Middle frontal gyrus (tissue), 1 donor: ENCODE measurements at regions not wholly inside any gene's neighbourhood (a gene's known extent, or its start where the extent isn't known, plus 50 kb on each side); places are given as distances from the start of the nearest gene placed in this dataset.

Experiments used
- DNase-seq: peaks from one replicate; pipeline ENCODE4 v3.0.0-alpha.2; 2015; ENCODE audit warnings: low spot score; ENCODE audit errors: extremely low spot score

DNA sequence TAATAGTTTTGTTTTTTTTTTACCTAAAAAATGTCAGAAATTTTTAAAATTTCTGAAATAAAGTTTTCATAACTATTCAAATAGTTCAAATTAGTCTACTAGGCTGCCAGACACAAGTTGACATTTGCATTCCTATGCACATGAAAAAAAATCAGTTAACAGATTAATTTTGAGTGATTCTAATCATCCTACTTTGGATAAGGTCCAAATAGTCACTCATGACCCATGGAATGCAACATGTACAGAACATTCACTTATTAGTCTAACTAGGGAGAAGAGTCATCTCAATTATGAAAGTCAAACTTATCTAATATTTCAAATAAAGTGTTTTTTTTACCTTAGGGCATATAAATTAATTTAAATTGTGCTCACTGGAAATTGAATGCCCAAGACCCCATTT, 390.2 kb downstream of the EPM2A start:
- no peak for DNase-seq

DNA sequence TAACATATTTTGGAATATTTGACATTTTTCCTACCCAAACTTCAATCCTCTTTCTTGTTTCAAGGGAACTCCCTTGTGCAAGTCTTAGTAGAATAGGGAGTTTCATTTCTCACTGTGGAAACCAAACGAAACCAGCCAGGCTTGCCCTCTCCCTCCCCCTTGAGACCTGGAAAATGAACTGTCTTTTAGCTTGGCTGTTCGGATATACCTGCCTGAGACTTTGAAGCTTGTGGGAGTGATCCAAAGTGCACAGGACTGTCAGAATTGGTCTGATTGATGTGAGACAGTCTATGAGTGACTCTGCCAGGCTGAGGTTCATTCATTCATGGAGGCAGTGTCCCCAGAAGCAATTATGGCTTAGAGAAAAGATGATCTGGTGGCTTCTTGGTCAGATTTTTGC, 388.1 kb downstream of the EPM2A start:
- DNase-seq, result no peak

DNA sequence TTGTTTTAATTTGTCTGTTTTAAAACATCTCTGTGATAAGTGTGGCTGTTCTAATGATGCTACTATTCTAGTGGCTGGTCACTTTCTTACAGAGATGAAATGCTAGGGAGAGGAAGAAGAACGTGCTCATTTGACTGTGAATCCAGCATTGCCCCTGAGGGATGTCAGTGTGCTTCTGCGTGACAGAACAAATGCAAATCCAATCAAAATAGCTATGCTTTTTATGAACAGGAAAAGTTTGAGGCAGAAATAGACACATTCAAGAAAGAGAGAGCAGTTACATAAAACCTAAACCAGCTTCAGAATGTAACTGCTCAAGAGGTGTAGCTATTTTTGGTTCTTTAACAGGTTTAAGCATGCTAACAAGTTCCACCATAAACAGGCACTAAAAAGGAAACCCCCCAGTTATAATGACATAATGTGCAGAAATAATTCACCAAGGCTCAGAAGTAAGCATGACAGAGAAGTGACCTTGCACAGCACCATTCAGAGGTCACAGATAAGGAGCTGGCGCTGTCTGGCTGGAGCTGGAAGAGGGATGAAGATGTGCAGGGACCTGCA, 385.3 kb downstream of the EPM2A start:
- DNase-seq, result no peak

DNA sequence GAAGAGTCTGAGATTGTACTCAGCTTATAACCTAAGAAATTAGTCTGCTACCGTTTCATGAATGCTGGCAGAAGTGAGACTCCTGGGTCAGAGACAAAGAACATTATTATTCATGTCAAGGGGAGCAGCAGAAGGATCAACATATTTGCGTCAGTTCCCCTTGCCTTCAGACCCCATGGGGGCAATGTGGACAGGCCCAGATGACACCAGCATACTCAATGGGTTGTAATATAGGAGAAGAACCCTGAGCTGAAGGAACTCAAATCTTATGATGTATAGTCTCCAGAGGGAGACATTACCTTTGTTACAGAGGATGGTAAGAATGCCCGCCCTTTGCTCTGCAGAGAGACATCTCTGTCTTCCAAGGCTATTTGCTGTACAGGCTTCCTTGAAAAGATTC, 384.4 kb downstream of the EPM2A start:
- no peak for DNase-seq

DNA sequence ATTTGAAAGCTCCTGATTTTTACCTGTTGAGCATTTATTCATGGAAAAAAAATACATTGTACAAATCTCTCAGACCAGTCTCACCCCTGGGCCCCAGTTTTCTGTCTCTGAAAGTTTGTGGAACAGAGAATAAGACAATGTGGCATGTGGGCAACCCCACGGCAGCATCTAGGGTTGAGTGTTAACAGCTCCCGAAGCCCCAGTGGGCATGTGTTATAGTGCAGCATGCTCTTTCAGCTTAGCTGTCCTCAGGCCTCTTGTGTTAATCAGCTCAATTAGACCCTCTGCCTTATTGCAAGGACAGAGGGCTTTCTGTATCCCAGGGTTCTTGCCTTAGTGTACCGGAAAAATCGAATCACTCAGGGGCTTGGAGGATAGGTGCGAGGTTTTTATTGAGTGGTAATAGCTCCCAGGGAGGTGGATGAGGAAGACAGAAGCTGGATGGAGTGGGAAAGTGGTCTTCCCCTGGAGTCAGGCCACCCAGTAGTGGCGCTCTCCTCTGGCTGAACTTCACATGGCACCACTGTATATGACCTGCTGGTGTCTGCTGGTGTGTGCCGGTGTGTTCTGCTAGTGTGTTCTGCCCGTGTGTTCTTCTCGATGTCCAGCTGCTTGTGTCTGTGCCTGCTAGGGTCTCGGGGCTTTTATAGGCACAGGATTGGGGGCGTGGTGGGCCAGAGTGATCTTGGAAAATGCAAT, 382.8 kb downstream of the EPM2A start:
- no peak for DNase-seq

DNA sequence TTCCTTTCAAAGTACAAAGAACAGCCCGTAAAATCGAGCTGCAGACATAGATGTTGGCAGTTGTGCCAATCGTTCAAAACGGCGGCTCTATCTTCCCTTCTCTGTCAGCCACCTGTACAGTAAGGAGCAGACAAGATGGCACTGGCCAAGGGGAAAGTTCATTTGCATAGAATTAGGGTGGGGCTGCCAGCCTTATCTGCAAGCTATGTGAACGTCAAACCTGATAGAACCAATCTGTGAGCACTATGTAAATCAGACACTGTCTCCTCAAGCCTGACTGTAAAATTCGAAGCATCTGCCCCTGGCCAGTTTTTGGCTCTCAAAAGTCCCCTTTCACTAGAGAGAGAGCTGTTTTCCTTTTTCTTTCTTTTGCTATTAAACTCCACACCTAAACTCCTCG, 374.5 kb downstream of the EPM2A start:
- DNase-seq, result no peak

DNA sequence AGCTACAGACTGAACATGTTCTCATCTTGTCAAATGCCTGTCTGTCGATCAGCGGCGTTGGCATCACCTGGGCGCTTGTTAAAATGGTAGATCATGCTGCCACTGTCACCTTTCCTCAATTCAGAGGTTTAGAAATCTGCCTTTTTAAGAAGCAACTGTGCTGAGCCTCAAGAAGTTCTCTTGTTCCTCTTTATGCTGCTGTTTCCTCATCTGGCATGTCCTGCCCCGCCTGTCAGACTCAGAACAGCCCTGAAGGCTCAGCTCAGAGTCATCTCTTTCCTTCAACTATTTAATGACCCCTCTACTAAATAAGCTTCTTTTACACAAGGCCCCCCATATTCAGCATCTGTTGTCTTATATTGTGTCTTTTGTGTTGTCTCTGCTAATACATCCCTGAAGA, 368.2 kb downstream of the EPM2A start:
- no peak for DNase-seq

DNA sequence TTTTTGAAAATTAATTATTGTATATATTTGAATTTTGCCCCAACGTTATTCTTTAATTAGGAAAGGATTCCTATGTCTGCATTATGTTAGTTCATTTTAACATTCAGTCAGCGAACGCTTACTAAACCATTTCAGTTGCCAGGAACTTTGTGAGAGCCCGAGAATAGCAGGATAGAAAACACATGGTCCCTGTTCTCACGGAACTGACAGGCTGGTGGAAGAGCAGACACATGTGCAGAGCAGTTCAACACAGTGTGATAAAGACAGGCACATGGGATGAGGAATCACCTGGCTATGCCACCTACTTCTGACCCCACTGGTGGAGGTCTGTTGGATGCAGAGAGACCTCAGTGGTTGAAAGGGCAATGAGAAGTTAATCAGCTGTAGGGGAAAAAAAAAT, 367.2 kb downstream of the EPM2A start:
- no peak for DNase-seq

DNA sequence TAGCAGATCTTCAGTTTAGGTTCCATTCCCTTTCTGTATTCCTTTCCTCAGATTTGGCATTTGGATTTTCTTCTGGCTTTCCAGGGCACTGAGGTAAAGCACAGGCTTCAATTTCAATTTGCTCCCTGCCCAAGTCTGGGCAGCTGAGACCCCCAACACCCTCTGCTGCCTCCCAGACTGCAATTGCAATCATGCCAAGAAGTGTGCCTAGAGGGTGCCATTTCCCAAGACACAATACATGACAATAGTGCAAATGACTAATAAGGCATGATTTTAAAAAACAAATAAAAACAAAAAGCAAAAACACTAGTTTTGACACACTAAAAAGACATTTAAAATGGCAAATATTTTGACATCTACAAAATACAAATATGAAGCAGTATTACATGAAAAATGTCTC, 364.8 kb downstream of the EPM2A start:
- DNase-seq, result no peak

DNA sequence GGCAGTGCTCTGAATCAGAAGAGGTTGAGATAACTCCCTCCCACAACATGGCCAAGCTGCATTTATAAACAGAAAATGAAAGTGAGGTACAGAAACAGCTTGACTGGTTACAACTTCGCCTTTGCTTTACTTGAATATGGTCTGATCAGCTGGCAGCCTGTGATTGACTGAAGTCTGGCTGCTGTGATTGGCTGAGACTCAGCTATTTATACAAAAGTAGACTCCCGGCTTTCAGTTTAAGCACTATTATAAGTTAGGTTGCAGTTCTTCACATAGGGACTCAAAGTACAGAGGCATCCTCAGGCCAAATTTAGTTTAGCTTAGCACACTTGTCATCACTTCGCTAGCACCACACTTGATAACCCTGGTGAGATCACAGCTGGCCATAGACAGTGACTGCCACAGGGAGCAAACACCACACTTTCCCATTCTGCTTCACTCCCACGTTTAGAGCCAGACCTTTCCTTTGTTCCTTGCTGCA, 362.6 kb downstream of the EPM2A start:
- DNase-seq, result no peak

DNA sequence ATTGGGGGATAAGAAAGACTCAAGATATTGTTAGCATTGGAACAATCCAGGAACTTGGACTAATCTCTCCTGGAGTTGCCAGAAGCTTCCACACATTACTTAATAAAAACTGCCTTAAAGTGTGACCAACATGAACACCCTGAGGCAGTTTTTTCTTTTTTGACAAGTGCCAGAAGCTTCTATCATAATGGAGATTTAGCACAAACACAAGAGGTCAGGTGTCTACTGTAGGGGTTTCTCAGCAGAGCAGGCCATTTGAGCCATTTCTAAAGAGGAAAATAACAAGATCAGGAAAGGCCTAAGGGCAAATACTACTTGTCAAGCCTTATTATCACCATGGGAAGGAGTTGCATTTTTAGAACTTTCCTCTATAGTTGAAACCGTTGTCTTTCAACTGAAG, 361.5 kb downstream of the EPM2A start:
- no peak for DNase-seq

DNA sequence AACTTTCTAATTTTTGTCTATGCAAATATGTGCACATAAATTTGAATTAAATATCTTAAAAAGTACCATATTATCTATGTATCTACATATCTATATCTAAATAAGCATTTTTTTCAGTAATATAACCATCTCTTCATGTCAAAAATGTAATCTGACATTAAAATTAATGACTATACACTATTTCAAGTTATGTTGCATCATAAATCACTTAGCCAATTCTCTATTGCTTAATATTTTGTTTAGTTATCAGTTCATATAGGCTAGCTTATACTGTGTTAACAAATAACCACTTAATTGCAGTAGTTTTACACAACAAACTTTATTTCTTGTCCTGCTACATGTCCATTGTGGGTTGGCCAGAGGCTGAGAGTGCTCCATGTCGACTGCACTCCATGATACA, 360.8 kb downstream of the EPM2A start:
- DNase-seq, result no peak

DNA sequence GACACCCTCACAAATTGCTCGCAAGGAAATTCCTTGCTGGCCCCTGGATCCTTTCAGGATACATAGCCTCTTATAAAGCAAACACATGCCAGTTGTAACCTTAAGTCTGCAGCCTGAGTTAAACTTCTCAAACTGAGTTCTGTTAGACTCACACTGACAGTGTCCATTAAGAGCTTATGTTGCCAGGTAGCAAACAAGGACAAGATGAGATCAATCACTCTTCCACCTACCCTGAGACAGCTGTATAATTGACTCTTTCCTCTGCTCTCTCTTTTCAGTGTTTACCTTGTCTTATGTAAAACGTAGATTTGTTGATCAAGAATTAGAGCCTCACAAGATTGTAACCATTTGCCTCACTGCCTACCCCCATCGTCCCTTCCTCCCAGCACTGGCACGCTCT, 359.8 kb downstream of the EPM2A start:
- no peak for DNase-seq

DNA sequence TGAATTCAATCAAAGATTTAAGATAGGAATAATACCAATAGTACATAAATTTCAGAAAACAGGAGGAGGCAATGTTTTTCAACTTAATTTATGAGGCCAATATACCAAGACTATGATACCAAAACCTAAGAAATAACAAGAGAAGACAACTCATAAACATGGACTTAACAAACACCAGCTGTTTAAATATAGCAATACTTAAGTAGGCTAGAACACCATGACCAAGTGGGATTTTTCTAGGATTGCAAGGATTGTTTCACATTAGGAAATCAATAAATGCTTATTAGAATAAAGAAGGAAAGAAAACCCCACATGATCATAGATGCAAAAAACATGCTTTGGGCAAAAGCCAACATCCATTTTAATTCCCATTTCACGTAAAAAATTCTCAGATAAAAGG, 355.1 kb downstream of the EPM2A start:
- no peak for DNase-seq

DNA sequence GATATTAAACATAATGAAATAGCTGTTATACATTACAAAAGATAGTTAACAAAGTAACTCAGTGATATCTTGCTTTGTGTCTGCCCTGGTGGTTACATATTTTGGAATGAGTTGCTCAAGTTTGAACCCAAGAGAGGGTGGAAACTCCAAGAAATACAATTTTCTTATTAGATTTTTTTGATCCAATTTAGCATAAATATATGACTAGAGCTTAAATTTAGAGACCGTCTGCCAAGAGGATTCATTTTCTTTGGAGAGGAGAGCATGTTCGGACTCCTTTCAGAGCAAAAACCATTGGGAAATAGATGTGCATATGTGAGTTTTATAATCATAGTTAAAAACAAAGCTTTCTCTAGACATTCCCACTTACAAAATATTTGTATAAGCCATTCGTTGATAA, 353.4 kb downstream of the EPM2A start:
- no peak for DNase-seq

DNA sequence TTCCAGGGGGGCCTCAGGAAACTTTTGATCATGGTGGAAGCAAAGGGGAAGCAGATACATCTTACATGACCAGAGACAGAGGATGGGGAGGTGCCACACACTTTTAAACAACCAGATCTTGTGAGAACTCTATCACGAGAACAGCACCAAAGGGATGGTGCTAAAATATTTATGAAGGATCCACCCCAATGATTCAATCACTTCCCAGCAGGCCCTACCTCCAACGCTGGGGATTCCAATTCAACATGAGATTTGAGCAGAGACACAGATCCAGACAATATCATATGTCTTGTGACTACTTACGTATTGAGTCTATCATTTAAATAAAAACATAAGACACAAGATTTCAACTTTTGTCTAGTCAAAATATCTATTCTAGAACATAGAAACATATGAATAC, 351.9 kb downstream of the EPM2A start:
- no peak for DNase-seq

DNA sequence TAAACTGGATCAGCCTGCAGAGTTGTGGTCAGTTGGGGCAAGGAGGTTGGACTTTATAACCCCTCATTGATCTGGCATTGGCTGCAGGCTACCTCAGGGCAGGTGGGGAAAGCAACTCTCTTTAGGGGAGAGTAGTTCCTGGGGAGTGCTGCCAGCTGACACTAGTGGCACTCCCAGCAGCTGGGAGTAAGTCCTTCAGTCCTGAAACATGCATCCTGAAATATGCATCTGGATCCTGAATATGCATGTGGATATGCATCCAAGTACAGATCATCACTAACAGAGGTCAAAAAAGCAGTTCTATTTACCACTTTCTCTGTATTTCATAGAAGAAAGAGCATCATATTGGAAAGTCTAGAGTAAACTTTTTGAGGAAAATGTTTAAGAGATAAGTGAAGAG, 350.8 kb downstream of the EPM2A start:
- no peak for DNase-seq

DNA sequence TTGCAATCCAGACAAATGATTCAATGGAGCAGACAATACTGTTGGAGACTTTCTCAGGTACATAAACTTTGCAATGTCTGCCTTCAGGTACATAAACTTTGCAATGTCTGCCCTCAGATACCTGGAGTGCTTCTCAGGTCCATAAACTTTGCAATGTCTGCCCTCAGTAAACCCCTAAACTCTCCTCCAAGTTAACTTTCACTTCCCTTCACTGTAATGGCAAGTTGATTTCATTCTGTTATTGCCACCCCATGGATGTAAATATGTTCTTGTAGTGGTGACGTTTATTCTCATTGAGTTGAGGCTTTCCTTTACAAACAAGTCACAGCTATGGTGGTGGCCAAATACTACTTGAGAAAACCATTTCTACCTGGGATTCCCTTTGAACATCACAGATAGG, 338.8 kb downstream of the EPM2A start:
- DNase-seq, result no peak

DNA sequence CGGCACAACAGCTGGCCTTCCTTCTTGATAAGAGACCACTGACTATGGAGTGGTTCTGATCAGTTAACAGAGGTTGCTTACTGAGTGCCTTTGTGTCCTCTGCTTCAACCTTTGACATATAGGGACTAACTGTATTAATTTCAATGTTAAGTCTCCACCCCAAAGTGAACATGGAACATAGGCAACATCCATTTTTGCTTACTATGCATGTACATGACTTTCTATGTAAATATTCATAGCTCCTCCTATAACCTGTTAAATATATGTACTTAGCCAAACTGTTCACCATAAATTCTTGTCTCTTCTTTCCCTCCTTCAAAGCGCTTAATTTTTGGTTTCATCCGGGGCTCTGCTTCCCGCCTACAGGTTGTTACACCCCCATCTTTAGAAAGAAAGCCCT, 334.8 kb downstream of the EPM2A start:
- no peak for DNase-seq

DNA sequence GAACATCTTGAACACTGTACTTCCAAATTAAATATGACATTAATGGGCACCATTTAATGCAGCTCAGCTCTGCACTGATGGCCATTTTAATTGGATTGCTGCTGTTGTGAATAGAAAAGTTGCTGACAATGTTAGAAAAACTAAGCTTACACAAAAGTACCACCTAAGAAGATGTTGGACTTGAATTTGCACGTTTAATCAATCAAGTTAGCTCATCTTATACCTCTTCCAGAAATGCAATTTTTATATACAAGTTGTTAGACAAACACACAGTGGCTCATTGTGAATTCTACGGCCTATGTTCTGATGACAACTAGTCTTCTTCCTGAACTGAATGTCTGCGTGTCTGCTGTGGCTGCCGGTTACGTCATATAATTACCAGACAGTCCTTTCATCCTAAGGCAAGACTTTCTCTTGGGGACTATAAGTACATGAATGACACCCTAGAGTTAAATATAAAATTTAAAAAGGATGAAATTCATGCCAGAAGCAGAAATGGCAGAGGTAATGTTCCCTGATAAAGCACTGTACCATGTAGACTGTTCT, 330.2 kb downstream of the EPM2A start:
- DNase-seq, result no peak

DNA sequence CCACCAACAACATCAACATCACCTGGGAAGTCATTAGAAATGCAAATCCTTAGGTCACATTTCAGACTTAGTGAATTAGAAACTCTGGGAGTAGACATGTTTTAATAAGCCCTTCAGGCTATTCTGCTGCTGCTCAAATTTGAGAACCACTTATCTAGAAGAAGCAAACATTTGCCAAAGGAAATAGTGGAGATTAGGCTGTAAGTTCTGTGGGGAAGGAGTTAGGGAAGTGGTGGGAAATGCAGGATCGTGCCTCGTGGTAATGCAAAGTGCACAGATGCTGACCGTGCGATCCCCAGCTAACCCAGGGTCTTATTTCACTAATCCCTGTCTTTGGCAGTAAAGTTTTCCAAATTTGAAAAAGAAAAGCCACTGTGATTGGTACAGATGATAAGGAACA, 328.5 kb downstream of the EPM2A start:
- DNase-seq, result no peak

DNA sequence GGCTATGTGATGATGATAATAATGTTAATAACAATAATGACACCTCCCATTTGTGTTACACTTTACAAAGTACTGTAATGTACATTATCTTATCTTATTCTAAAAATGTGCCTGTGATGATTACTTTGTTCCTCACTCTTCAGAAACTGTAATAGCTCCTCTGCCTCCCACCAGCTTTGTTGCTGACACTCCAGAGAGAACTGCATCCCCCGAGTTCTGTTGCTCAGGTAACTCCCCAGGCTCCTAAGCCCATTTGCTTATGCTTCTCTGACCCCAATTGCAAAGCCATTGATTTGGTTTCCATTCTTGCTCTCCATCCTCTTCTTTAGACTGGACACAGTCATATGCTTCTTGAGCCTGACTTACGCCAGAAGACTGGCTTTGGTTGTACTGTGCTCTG, 319.7 kb downstream of the EPM2A start:
- DNase-seq, result no peak

DNA sequence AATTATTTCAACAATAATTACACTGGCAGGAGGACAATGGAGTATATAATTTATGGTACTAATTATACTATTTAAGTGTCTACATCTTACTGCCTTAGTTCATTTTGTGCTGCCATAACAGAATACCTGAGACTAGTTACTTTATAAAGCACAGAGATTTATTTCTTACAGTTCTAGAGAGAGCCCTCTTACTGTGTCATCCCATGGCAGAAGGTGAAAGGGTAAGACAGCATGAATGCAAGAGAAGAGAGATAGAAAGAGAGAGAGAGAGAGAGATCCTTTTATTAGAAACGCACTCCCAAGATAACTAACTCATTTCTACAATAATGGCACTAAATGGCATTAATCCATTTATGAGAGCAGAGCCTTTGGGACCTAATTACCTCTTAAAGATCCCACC, 314.7 kb downstream of the EPM2A start:
- DNase-seq, result no peak
